Ovary (tissue), 3 donors: ENCODE measurements at regions not wholly inside any gene's neighbourhood (a gene's known extent, or its start where the extent isn't known, plus 50 kb on each side); places are given as distances from the start of the nearest gene placed in this dataset.

Experiments
- CTCF ChIP-seq, 3 donors: fragments of 450-650 bp in 2 of 3; fragments of 200-600 bp in 1 of 3; IDR thresholded peaks; one replicate each; pipeline versions ENCODE4 v1.5.1 to v1.8.0; 2016 to 2022; ENCODE audit warnings: antibody characterized with exemption in 3 of 3, mild to moderate bottlenecking in 1 of 3
- EP300 ChIP-seq: sonication (generic); formaldehyde crosslinking; IDR thresholded peaks from one replicate; pipeline ENCODE4 v1.6.1; 2017; ENCODE audit warnings: antibody characterized with exemption
- POLR2A ChIP-seq: fragments of 450-650 bp; IDR thresholded peaks from one replicate; pipeline ENCODE4 v1.6.1; 2017; ENCODE audit warnings: antibody characterized with exemption, mild to moderate bottlenecking, moderate library complexity
- donor health status: DM: no; HTN: no; CAD: no.

- TF ChIP-seq CTCF (IDR thresholded peaks at IDR 0.05) (no peak), POLR2A (no peak), EP300 (no peak)
These were observed 81.7 kb downstream of the SDC1 start for GRCh38 chr2:20143263-20143662.
